SK-N-SH treated with all-trans-retinoic acid at 6 μM for 48 hours (cell line): ENCODE measurements at regions not wholly inside any gene's neighbourhood (a gene's known extent, or its start where the extent isn't known, plus 50 kb on each side); places are given as distances from the start of the nearest gene placed in this dataset.

Experiments used
- ATAC-seq: fragments of 200-7000 bp; cut with Tn5 transposase; 3 replicates; pipeline ENCODE4 v1.9.1; 2020; ENCODE audit warnings: mild to moderate bottlenecking, moderate library complexity
- ARNTL ChIP-seq: fragments of 450-650 bp; formaldehyde crosslinking; IDR thresholded peaks from 2 replicates; pipeline ENCODE4 v1.5.0; 2020; ENCODE audit warnings: low read depth, mild to moderate bottlenecking, moderate library complexity, borderline replicate concordance
- BACH2 ChIP-seq: fragments of 250-450 bp; sonication (Bioruptor Pico); IDR thresholded peaks from 2 replicates; pipeline ENCODE4 v1.9.0; 2021; ENCODE audit warnings: mild to moderate bottlenecking, borderline replicate concordance
- CREB5 ChIP-seq: fragments of 250-450 bp; sonication (Bioruptor Pico); IDR thresholded peaks from 2 replicates; pipeline ENCODE4 v1.5.1; 2020; ENCODE audit warnings: low read depth, mild to moderate bottlenecking, moderate library complexity
- CSRNP3 ChIP-seq: fragments of 250-450 bp; sonication (Bioruptor Pico); IDR thresholded peaks from 2 replicates; pipeline ENCODE4 v1.5.1; 2021; ENCODE audit warnings: mild to moderate bottlenecking, moderate library complexity
- ESRRG ChIP-seq: fragments of 250-450 bp; sonication (Bioruptor Pico); IDR thresholded peaks from 2 replicates; pipeline ENCODE4 v1.6.1; 2021; ENCODE audit warnings: mild to moderate bottlenecking
- GLIS3 ChIP-seq: fragments of 250-450 bp; sonication (Bioruptor Pico); IDR thresholded peaks from 2 replicates; pipeline ENCODE4 v1.5.0; 2020; ENCODE audit warnings: mild to moderate bottlenecking, moderate library complexity
- ISL1 ChIP-seq: fragments of 250-450 bp; sonication (Bioruptor Pico); IDR thresholded peaks from 2 replicates; pipeline ENCODE4 v2.1.2; 2022; ENCODE audit warnings: mild to moderate bottlenecking, moderate library complexity
- OSR1 ChIP-seq: fragments of 250-450 bp; sonication (Bioruptor Pico); IDR thresholded peaks from 2 replicates; pipeline ENCODE4 v1.8.0; 2022; ENCODE audit warnings: moderate library complexity, mild to moderate bottlenecking, inconsistent platforms
- PATZ1 ChIP-seq: fragments of 250-450 bp; sonication (Bioruptor Pico); IDR thresholded peaks from 2 replicates; pipeline ENCODE4 v1.8.0; 2020; ENCODE audit warnings: mild to moderate bottlenecking, moderate library complexity, borderline replicate concordance
- POU6F1 ChIP-seq: fragments of 250-450 bp; sonication (Bioruptor Pico); IDR thresholded peaks from 2 replicates; pipeline ENCODE4 v1.8.0; 2021; ENCODE audit warnings: low read depth, mild to moderate bottlenecking, moderate library complexity, borderline replicate concordance
- PPARA ChIP-seq: fragments of 250-450 bp; sonication (Bioruptor Pico); IDR thresholded peaks from 2 replicates; pipeline ENCODE4 v1.5.0; 2020; ENCODE audit warnings: mild to moderate bottlenecking, borderline replicate concordance
- RARB ChIP-seq: fragments of 250-450 bp; sonication (Bioruptor Pico); IDR thresholded peaks from 2 replicates; pipeline ENCODE4 v1.8.0; 2021; ENCODE audit warnings: mild to moderate bottlenecking, moderate library complexity
- SNAI2 ChIP-seq: fragments of 250-450 bp; sonication (Bioruptor Pico); IDR thresholded peaks from 2 replicates; pipeline ENCODE4 v1.5.0; 2020; ENCODE audit warnings: mild to moderate bottlenecking, moderate library complexity
- TCF4 ChIP-seq: fragments of 250-450 bp; sonication (Bioruptor Pico); IDR thresholded peaks from 2 replicates; pipeline ENCODE4 v1.8.0; 2021; ENCODE audit warnings: mild to moderate bottlenecking, moderate library complexity, borderline replicate concordance
- TOX ChIP-seq: fragments of 250-450 bp; sonication (Bioruptor Pico); IDR thresholded peaks from 2 replicates; pipeline ENCODE4 v1.8.0; 2021; ENCODE audit warnings: mild to moderate bottlenecking, moderate library complexity, borderline replicate concordance
- TSHZ2 ChIP-seq: fragments of 250-450 bp; sonication (Bioruptor Pico); IDR thresholded peaks from 2 replicates; pipeline ENCODE4 v1.5.0; 2020; ENCODE audit warnings: mild to moderate bottlenecking, moderate library complexity
- ZC3H10 ChIP-seq: fragments of 250-450 bp; sonication (Bioruptor Pico); IDR thresholded peaks from 2 replicates; pipeline ENCODE4 v1.5.1; 2021; ENCODE audit warnings: mild to moderate bottlenecking, moderate library complexity
- ZFP3 ChIP-seq: fragments of 250-450 bp; sonication (Bioruptor Pico); IDR thresholded peaks from 2 replicates; pipeline ENCODE4 v1.5.0; 2020; ENCODE audit warnings: mild to moderate bottlenecking, moderate library complexity
- ZFP30 ChIP-seq: fragments of 450-650 bp; formaldehyde crosslinking; IDR thresholded peaks from 2 replicates; pipeline ENCODE4 v1.5.0; 2022; ENCODE audit warnings: mild to moderate bottlenecking, moderate library complexity
- ZNF565 ChIP-seq: fragments of 450-650 bp; formaldehyde crosslinking; conservative IDR thresholded peaks from 2 replicates; pipeline ENCODE4 v1.5.0; 2020; ENCODE audit warnings: low read depth, mild to moderate bottlenecking, moderate library complexity
- ZNF8 ChIP-seq: fragments of 450-650 bp; formaldehyde crosslinking; IDR thresholded peaks from 2 replicates; pipeline ENCODE4 v1.5.0; 2020; ENCODE audit warnings: mild to moderate bottlenecking, moderate library complexity

- ATAC-seq = no peak
- no peak for TF ChIP-seq ZNF8 (CRISPR knock-in tag)
- no peak for TF ChIP-seq BACH2 (CRISPR knock-in tag)
- TF ChIP-seq ESRRG = no peak
- no peak for TF ChIP-seq ZC3H10
- no peak for TF ChIP-seq ARNTL (CRISPR knock-in tag)
- no peak for TF ChIP-seq GLIS3 (CRISPR knock-in tag)
- TF ChIP-seq ZFP30 (CRISPR knock-in tag) = no peak
- no peak for TF ChIP-seq PATZ1 (CRISPR knock-in tag)
- TF ChIP-seq OSR1 (CRISPR knock-in tag) = no peak
- no peak for TF ChIP-seq SNAI2 (CRISPR knock-in tag)
- no peak for TF ChIP-seq TOX (CRISPR knock-in tag)
- no peak for TF ChIP-seq CREB5 (CRISPR knock-in tag)
- TF ChIP-seq POU6F1 (CRISPR knock-in tag) = no peak
- no peak for TF ChIP-seq TCF4
- no peak for TF ChIP-seq TSHZ2 (CRISPR knock-in tag)
- no peak for TF ChIP-seq ZFP3 (CRISPR knock-in tag)
- TF ChIP-seq CSRNP3 (CRISPR knock-in tag) = no peak
- no peak for TF ChIP-seq PPARA (CRISPR knock-in tag)
- TF ChIP-seq ISL1 (CRISPR knock-in tag) = no peak
- no peak for TF ChIP-seq RARB (CRISPR knock-in tag)
- TF ChIP-seq, all 23 proteins: peak for 0
These were observed 107.0 kb downstream of the ODF2L start for GRCh38 chr1:86289161-86289560.

- ATAC-seq = no peak
These were observed 107.5 kb downstream of the ODF2L start for GRCh38 chr1:86288586-86289147.

More at GRCh38 chr1:86288586-86289147, 107.5 kb downstream of the ODF2L start:
- TF ChIP-seq OSR1 (CRISPR knock-in tag) (no peak), ZNF565 (CRISPR knock-in tag) (no peak), PATZ1 (CRISPR knock-in tag) (no peak)
